GM21786 (cell line): ENCODE measurements at regions not wholly inside any gene's neighbourhood (a gene's known extent, or its start where the extent isn't known, plus 50 kb on each side); places are given as distances from the start of the nearest gene placed in this dataset.
"Not testable (repeated sequence)": the region's sequence is repeated elsewhere in the genome, so short reads cannot be mapped to it uniquely, and the experiment has no call there.

ENCODE experiments used
- ATAC-seq: cut with Tn5 transposase; IDR thresholded peaks from one replicate; pipeline ENCODE4 v1.9.1; 2021; ENCODE audit not compliant: unreplicated experiment

- no peak for ATAC-seq
These were observed 783.3 kb upstream of the CADM2 start for GRCh38 chr3:84175449-84175848.

- no peak for ATAC-seq
These were observed 773.9 kb upstream of the CADM2 start for GRCh38 chr3:84184937-84185336.

GRCh38 chr3:84194029-84194428, 764.8 kb upstream of the CADM2 start:
- no peak for ATAC-seq

GRCh38 chr3:84209474-84209873, 749.3 kb upstream of the CADM2 start:
- no peak for ATAC-seq

- no peak for ATAC-seq
These were observed 735.3 kb upstream of the CADM2 start for GRCh38 chr3:84223512-84223911.

GRCh38 chr3:84224262-84224661, 734.5 kb upstream of the CADM2 start:
- no peak for ATAC-seq

GRCh38 chr3:84236261-84236660, 722.5 kb upstream of the CADM2 start:
- no peak for ATAC-seq

GRCh38 chr3:84245789-84246188, 713.0 kb upstream of the CADM2 start:
- ATAC-seq, result no peak

GRCh38 chr3:84260596-84260995, 698.2 kb upstream of the CADM2 start:
- no peak for ATAC-seq

GRCh38 chr3:84265768-84266167, 693.0 kb upstream of the CADM2 start:
- ATAC-seq, result no peak

- no peak for ATAC-seq
These were observed 683.3 kb upstream of the CADM2 start for GRCh38 chr3:84275532-84275931.

- ATAC-seq, result no peak
These were observed 681.1 kb upstream of the CADM2 start for GRCh38 chr3:84277562-84278224.

GRCh38 chr3:84292128-84292527, 666.7 kb upstream of the CADM2 start:
- ATAC-seq, result no peak

GRCh38 chr3:84299329-84299728, 659.5 kb upstream of the CADM2 start:
- ATAC-seq, result no peak

- ATAC-seq, result no peak
These were observed 654.6 kb upstream of the CADM2 start for GRCh38 chr3:84304214-84304613.

GRCh38 chr3:84307339-84307738, 651.5 kb upstream of the CADM2 start:
- ATAC-seq, result no peak

GRCh38 chr3:84308379-84308778, 650.4 kb upstream of the CADM2 start:
- no peak for ATAC-seq

GRCh38 chr3:84318273-84318809, 640.4 kb upstream of the CADM2 start:
- no peak for ATAC-seq

GRCh38 chr3:84365563-84366278, 593.1 kb upstream of the CADM2 start:
- not testable (repeated sequence) for ATAC-seq
